B cell (primary cell): ENCODE measurements at regions not wholly inside any gene's neighbourhood (a gene's known extent, or its start where the extent isn't known, plus 50 kb on each side); places are given as distances from the start of the nearest gene placed in this dataset.
"Not testable (repeated sequence)": the region's sequence is repeated elsewhere in the genome, so short reads cannot be mapped to it uniquely, and the experiment has no call there.

Experiments
- ATAC-seq: fragments of 200-7000 bp; cut with Tn5 transposase; one replicate; pipeline ENCODE4 v1.10.0; 2021; ENCODE audit warnings: low read depth, mild to moderate bottlenecking, moderate number of reproducible peaks, moderate library complexity
- CTCF ChIA-PET: fragments of 350-600 bp; sonication (Branson Sonifier 250); formaldehyde crosslinking; loops from one replicate; lab custom pipeline; 2021; ENCODE audit warnings: antibody characterized with exemption, inconsistent platforms; lab: Charles Lee
- POLR2A ChIA-PET: fragments of 350-600 bp; sonication (Branson Sonifier 250); formaldehyde crosslinking; loops from one replicate; lab custom pipeline; 2021; ENCODE audit warnings: antibody characterized with exemption; lab: Charles Lee
- DNase-seq: peaks from one replicate; pipeline ENCODE4 v3.0.0; 2013
- H2AFZ ChIP-seq: 2 replicates; pipeline ENCODE4 v1.6.1; 2012; ENCODE audit warnings: mild to moderate bottlenecking, low read depth, low read length; ENCODE audit not compliant: insufficient read depth, poor library complexity, severe bottlenecking
- H3K27ac ChIP-seq, 2 donors: 1 replicate in 1 of 2; 2 replicates in 1 of 2; pipeline ENCODE4 v1.5.1; 2012 to 2013; ENCODE audit warnings: low read length in 2 of 2, mild to moderate bottlenecking in 2 of 2, moderate library complexity in 1 of 2
- H3K27me3 ChIP-seq, 4 experiments: fragments of 200-600 bp in 1 of 4; sonication (generic) in 1 of 4; replicated peaks in 1 of 4; 1 replicate in 2 of 4; 2 replicates in 2 of 4; pipeline versions ENCODE4 v1.6.1 to v1.7.0; 2013 to 2016; ENCODE audit warnings: low read length in 3 of 4, mild to moderate bottlenecking in 2 of 4, mixed read lengths in 1 of 4, moderate library complexity in 1 of 4; ENCODE audit not compliant: insufficient read depth in 4 of 4, control insufficient read depth in 3 of 4; ENCODE audit errors: control extremely low read depth in 1 of 4
- H3K36me3 ChIP-seq, 2 experiments: replicated peaks in 1 of 2; 1 replicate in 1 of 2; 2 replicates in 1 of 2; pipeline versions ENCODE4 v1.6.1 to v1.7.1; 2013; ENCODE audit warnings: low read length in 1 of 2; ENCODE audit not compliant: insufficient read depth in 2 of 2, control insufficient read depth in 1 of 2; ENCODE audit errors: control extremely low read depth in 1 of 2, extremely low read depth in 1 of 2
- H3K4me1 ChIP-seq, 2 donors: fragments of 200-600 bp in 1 of 2; sonication (generic) in 1 of 2; 1 replicate in 1 of 2; 2 replicates in 1 of 2; pipeline versions ENCODE4 v1.5.1 to v1.6.1; 2013 to 2017; ENCODE audit warnings: low read length in 2 of 2; ENCODE audit not compliant: control insufficient read depth in 2 of 2, insufficient read depth in 2 of 2
- H3K4me2 ChIP-seq: replicated peaks from 2 replicates; pipeline ENCODE3; 2012; ENCODE audit warnings: mild to moderate bottlenecking, low read depth, low read length; ENCODE audit not compliant: poor library complexity, severe bottlenecking
- H3K4me3 ChIP-seq, 5 experiments: fragments of 200-600 bp in 1 of 5; sonication (generic) in 1 of 5; 1 replicate in 3 of 5; 2 replicates in 2 of 5; pipeline versions ENCODE4 v1.5.1 to v1.7.0; 2011 to 2016; ENCODE audit warnings: low read length in 4 of 5, mild to moderate bottlenecking in 4 of 5, low read depth in 2 of 5, control low read depth in 1 of 5, moderate library complexity in 1 of 5; ENCODE audit not compliant: insufficient read depth in 1 of 5; ENCODE audit errors: control extremely low read depth in 1 of 5, extremely low read depth in 1 of 5
- H3K79me2 ChIP-seq: fragments of 200-600 bp; sonication (generic); one replicate; pipeline ENCODE4 v1.6.0; 2016; ENCODE audit warnings: low read length; ENCODE audit not compliant: control insufficient read depth, insufficient read depth
- H3K9ac ChIP-seq: fragments of 200-600 bp; sonication (generic); 2 replicates; pipeline ENCODE4 v1.6.1; 2017; ENCODE audit warnings: mild to moderate bottlenecking, low read length, moderate library complexity
- H3K9me3 ChIP-seq, 3 donors: one replicate each; pipeline versions ENCODE4 v1.6.1 to v1.7.1; 2013; ENCODE audit warnings: low read length in 2 of 3; ENCODE audit not compliant: control insufficient read depth in 2 of 3, insufficient read depth in 1 of 3; ENCODE audit errors: control extremely low read depth in 1 of 3
- H4K20me1 ChIP-seq: 2 replicates; pipeline ENCODE4 v1.6.0; 2012; ENCODE audit warnings: mild to moderate bottlenecking, low read length; ENCODE audit not compliant: insufficient read depth, control insufficient read depth, poor library complexity, severe bottlenecking
- H3K27ac Mint-ChIP-seq: one replicate; pipeline ENCODE4 v1.8.0; 2021; ENCODE audit warnings: mixed read lengths
- H3K27me3 Mint-ChIP-seq: one replicate; pipeline ENCODE4 v1.8.0; 2021; ENCODE audit warnings: mixed read lengths
- H3K4me1 Mint-ChIP-seq: one replicate; pipeline ENCODE4 v1.8.0; 2021; ENCODE audit warnings: mixed read lengths
- H3K4me3 Mint-ChIP-seq: one replicate; pipeline ENCODE4 v1.8.0; 2021; ENCODE audit warnings: mixed read lengths
- H3K9me3 Mint-ChIP-seq: one replicate; pipeline ENCODE4 v1.8.0; 2022; ENCODE audit warnings: mixed read lengths; ENCODE audit not compliant: insufficient read depth
- CTCF ChIP-seq: fragments of 200-600 bp; IDR thresholded peaks from one replicate; pipeline ENCODE4 v1.8.0; 2022; ENCODE audit warnings: antibody characterized with exemption, mild to moderate bottlenecking
- EZH2 ChIP-seq: IDR thresholded peaks from 2 replicates; pipeline ENCODE4 v1.6.1; 2012; ENCODE audit warnings: borderline replicate concordance, low read depth, mild to moderate bottlenecking, moderate library complexity, low read length; ENCODE audit not compliant: insufficient read depth, poor library complexity, severe bottlenecking
- WGBS: methylation state at CpG from one replicate; pipeline ENCODE4 v1.1.5; 2013; ENCODE audit warnings: missing lambda C conversion rate; ENCODE audit not compliant: insufficient coverage; 5-methylcytosine and 5-hydroxymethylcytosine counted together
- intact Hi-C: fragments of 100-400 bp; cut with micrococcal nuclease; formaldehyde crosslinking; loops from one replicate; pipeline ENCODE4 v1.10.0; 2022

GRCh38 chr2:210946395-210946794, 390.0 kb downstream of the CPS1 start:
- no peak overlapping the region for H3K4me3 Mint-ChIP-seq

GRCh38 chr2:210950434-210951060, 394.1 kb downstream of the CPS1 start:
- H3K27me3 Mint-ChIP-seq, CTCF ChIA-PET, H3K4me3 ChIP-seq, H3K4me1 ChIP-seq, H3K4me2 ChIP-seq, H3K9me3 ChIP-seq, H4K20me1 ChIP-seq, H3K4me1 Mint-ChIP-seq, H2AFZ ChIP-seq, H3K4me3 Mint-ChIP-seq, DNase-seq, H3K27ac Mint-ChIP-seq, ATAC-seq, H3K36me3 ChIP-seq, H3K27ac ChIP-seq, H3K79me2 ChIP-seq, H3K27me3 ChIP-seq, H3K9me3 Mint-ChIP-seq, H3K9ac ChIP-seq, POLR2A ChIA-PET, intact Hi-C loops: not testable (repeated sequence)
- WGBS: 92% methylated on average over 34 of the region's 41 CpGs

More at GRCh38 chr2:210946395-210946794, 390.0 kb downstream of the CPS1 start:
- no peaks in the 10 kb centered on the region for H3K27me3 ChIP-seq
- H3K36me3 ChIP-seq: no peaks in the 10 kb centered on the region
- H3K4me1 ChIP-seq: no peaks in the 10 kb centered on the region
- H3K9me3 ChIP-seq: no peaks in the 10 kb centered on the region
- no peak overlapping the region for H3K4me2 ChIP-seq
- no peaks in the 10 kb centered on the region for H3K4me1 Mint-ChIP-seq
- H3K27me3 Mint-ChIP-seq: no peaks in the 10 kb centered on the region
- intact Hi-C loops: no loop called here
- ATAC-seq: no peak
- no peak overlapping the region for H2AFZ ChIP-seq
- DNase-seq: no peak
- no CpG with 5 or more reads among the region's 2 CpGs for WGBS
- no peak overlapping the region for H3K27ac Mint-ChIP-seq
- no peak overlapping the region for H3K9ac ChIP-seq
- H3K9me3 Mint-ChIP-seq: no peaks in the 10 kb centered on the region
- POLR2A ChIA-PET: no interaction called here
- no peaks in the 10 kb centered on the region for H3K79me2 ChIP-seq
- no peaks in the 10 kb centered on the region for H4K20me1 ChIP-seq
- CTCF ChIA-PET: no interaction called here
- H3K27ac ChIP-seq: no peak overlapping the region
- no peak overlapping the region for H3K4me3 ChIP-seq
- TF ChIP-seq EZH2 (no peak), CTCF (no peak)
